Esophagus muscularis mucosa (tissue), 3 donors: ENCODE measurements at regions not wholly inside any gene's neighbourhood (a gene's known extent, or its start where the extent isn't known, plus 50 kb on each side); places are given as distances from the start of the nearest gene placed in this dataset.

Experiments used
- POLR2A ChIP-seq: fragments of 450-650 bp; IDR thresholded peaks from one replicate; pipeline ENCODE4 v1.6.1; 2017; ENCODE audit warnings: antibody characterized with exemption, moderate library complexity, mild to moderate bottlenecking, low read depth
- POLR2AphosphoS5 ChIP-seq, 2 donors: sonication (generic); formaldehyde crosslinking; IDR thresholded peaks; one replicate each; pipeline ENCODE4 v1.6.1; 2017; ENCODE audit warnings: antibody characterized with exemption in 2 of 2
- TF ChIP-seq, protein P1 (sequence below), 3 experiments: fragments of 200-600 bp in 2 of 3; fragments of 450-650 bp in 1 of 3; sonication (generic) in 2 of 3; IDR thresholded peaks; one replicate each; pipeline ENCODE4 v1.5.1; 2017 to 2019; ENCODE audit warnings: antibody characterized with exemption in 3 of 3, mild to moderate bottlenecking in 2 of 3, moderate library complexity in 1 of 3

GRCh38 chr11:106292526-106292925, 215.1 kb downstream of the AASDHPPT start:
- TF ChIP-seq, protein P1, sequence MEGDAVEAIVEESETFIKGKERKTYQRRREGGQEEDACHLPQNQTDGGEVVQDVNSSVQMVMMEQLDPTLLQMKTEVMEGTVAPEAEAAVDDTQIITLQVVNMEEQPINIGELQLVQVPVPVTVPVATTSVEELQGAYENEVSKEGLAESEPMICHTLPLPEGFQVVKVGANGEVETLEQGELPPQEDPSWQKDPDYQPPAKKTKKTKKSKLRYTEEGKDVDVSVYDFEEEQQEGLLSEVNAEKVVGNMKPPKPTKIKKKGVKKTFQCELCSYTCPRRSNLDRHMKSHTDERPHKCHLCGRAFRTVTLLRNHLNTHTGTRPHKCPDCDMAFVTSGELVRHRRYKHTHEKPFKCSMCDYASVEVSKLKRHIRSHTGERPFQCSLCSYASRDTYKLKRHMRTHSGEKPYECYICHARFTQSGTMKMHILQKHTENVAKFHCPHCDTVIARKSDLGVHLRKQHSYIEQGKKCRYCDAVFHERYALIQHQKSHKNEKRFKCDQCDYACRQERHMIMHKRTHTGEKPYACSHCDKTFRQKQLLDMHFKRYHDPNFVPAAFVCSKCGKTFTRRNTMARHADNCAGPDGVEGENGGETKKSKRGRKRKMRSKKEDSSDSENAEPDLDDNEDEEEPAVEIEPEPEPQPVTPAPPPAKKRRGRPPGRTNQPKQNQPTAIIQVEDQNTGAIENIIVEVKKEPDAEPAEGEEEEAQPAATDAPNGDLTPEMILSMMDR (IDR thresholded peaks at IDR 0.05) = no peak
- TF ChIP-seq POLR2AphosphoS5 (IDR thresholded peaks at IDR 0.05) = no peak
- no peak for TF ChIP-seq POLR2A
